ENCODE measurements at regions not wholly inside any gene's neighbourhood (a gene's known extent, or its start where the extent isn't known, plus 50 kb on each side); places are given as distances from the start of the nearest gene placed in this dataset.

GRCh38 chr15:70201425-70201775 lies 103.7 kb upstream of the TLE3 start:
- no peak for TF ChIP-seq CTCF (conservative IDR thresholded peaks at IDR 0.05; ENCODE audit: low read depth, low read length)
- TF ChIP-seq RFX5 (IDR thresholded peaks at IDR 0.05; ENCODE audit: low read depth, low read length), result no peak
- TF ChIP-seq SMC3 (IDR thresholded peaks at IDR 0.05; ENCODE audit: low read depth, low read length), result no peak
- no peak for TF ChIP-seq CEBPB (IDR thresholded peaks at IDR 0.05; ENCODE audit: low read depth, low read length)
- no peak for TF ChIP-seq POLR2A (IDR thresholded peaks at IDR 0.05; ENCODE audit: low read depth, low read length)
- no peak for TF ChIP-seq RAD21 (IDR thresholded peaks at IDR 0.05; ENCODE audit: low read length)
